ENCODE measurements at regions not wholly inside any gene's neighbourhood (a gene's known extent, or its start where the extent isn't known, plus 50 kb on each side); places are given as distances from the start of the nearest gene placed in this dataset.
"Not testable (repeated sequence)": the region's sequence is repeated elsewhere in the genome, so short reads cannot be mapped to it uniquely, and the experiment has no call there.

DNA sequence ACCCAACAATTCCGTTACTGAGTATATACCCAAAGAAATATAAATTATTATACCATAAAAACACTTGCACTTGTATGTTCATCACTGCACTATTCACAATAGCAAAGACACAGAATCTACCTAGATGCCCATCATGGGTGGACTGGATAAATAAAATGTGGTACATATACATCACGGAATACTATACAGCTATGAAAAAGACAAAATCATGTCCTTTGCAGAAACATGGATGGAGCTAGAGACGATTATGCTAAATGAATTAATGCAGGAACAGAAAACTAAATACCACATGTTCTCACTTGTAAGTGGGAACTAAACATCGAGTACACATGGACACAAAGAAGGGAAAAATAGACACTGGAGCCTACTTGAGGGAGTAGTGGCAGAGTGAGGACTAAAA lies 185.3 kb downstream of the PYDC2 start:
- DNase-seq, result no peak

DNA sequence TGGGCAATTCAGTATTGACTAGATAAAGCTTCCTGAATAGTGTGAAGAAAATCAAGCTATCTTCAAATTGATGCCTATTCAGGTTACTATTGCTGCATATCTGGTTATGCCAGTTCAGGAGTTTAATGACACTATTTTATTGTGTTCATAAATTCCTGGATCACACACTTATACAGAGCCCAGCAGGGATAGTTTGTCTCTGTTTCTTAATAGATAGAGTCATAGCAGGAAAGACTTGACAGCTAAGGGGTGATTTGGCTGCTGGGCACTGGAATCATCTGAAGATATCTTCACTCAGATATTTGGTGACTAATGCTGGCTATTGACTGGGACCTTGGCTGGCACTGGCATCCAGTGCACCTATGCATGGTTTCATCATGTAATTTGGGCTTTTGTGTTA lies 187.8 kb downstream of the PYDC2 start:
- DNase-seq, result no peak

DNA sequence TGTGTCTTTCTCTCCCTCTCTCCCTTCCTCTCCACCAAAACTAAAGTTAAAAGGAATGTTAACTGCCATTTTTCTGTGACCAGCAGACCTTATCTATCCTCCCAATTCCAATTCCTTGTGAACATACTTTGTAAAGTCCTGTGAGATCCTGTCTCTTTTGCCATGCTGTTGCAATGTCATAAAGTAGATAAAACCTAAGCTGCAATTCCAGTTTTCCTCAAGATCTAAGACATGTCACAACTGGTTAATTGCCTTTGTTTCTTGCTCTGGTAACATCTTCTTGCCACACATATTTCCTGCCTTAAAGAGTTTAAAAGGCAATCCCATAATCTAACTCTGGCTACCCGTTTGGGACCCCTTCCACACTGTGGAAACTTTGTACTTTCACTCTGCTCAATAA lies 188.7 kb downstream of the PYDC2 start:
- no peak for DNase-seq

DNA sequence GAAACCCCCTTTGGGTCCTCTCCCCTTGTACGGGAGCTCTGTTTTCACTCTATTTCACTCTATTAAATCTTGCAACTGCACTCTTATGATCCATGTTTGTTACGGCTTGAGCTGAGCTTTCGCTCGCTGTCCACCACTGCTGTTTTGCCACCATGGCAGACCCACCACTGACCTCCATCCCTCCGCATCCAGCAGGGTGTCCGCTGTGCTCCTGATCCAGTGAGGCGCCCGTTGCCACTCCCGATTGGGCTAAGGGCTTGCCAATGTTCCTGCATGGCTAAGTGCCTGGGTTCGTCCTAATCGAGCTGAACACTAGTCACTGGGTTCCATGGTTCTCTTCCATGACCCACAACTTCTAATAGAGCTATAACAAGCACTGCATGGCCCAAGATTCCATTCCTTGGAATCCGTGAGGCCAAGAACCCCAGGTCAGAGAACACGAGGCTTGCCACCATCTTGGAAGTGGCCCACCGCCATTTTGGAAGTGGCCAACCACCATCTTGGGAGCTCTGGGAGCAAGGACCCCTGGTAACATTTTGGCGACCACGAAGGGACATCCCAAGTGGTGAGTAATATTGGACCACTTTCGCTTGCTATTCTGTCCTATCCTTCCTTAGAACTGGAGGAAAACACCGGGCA lies 197.9 kb downstream of the PYDC2 start:
- not testable (repeated sequence) for DNase-seq

DNA sequence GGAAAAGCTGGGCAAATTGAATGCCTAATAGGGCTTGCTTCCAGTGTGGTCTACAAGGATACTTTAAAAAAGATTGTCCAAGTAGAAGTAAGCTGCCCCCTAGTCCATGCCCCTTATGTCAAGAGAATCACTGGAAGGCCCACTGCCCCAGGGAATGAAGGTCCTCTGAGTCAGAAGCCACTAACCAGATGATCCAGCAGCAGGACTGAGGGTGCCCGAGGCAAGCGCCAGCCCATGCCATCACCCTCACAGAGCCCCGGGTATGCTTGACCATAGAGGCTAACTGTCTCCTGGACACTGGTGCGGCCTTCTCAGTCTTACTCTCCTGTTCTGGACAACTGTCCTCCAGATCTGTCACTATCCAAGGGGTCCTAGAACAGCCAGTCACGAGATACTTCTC lies 201.2 kb downstream of the PYDC2 start:
- not testable (repeated sequence) for DNase-seq

DNA sequence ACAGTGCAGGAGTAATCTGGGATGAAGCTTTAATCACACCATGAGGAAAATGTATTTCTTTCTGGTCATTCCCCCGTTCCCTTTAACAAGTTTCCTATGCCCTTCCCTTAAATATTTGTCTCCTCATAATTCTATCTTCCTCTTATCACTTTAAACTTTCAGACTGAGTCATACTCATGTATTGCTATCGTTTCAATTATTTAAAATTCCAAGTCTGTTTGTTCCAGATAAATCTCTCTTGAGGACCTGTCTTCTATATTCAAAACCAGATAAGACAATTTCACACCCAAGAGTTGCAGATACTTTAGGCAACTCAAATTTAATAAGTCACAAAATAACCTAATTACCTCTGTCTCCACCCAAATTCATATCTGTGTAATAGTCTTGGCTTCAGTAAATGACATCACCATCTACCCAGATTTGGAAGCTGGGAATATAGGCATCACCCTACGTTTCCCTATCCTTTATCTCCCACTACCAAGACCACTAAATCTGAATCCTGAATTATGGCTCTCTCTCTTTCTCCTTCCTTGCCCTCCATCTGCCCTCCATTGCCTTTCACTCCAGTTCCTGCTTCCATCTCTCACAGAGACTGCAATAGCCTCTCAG lies 220.1 kb downstream of the PYDC2 start:
- no peak for DNase-seq

DNA sequence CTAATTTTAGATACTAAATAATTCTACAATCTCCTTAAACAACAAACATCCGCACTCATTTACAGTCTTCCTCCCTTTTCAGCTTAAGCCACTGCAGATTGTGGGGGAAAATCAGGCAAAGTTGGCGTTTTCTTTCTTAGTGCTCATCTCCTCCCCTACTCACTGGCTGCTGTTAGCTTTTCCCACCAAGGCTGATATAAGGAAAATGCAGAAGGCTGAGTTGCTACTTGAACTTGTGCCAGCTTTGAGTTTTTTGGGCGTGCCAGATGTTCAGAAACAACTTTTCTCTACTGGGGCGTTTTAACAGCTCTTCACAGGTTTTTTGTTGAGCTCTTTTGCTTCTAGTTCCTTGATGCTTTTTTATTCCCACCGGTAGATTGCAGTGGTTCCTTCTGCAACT lies 222.0 kb downstream of the PYDC2 start:
- peak; percentile 12 for DNase-seq

DNA sequence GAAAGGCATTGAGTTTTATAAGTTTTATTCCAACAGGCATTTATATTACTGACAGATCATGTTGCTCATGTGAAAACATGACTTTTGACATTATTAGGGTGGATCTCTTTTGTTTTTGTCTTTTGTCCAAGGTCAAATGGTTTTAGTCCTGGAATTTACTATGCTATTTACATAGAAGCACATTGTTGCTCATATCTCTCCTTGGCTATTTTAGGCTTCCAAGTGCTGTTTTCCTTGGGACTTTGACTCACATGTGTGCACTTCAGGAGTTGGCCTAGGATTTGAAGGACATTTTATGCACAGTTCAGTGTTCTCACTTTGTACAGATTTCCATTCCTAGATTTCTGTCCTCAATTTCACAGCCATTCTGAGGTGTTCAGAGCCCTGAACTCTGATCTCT lies 225.7 kb downstream of the PYDC2 start:
- DNase-seq, result no peak

DNA sequence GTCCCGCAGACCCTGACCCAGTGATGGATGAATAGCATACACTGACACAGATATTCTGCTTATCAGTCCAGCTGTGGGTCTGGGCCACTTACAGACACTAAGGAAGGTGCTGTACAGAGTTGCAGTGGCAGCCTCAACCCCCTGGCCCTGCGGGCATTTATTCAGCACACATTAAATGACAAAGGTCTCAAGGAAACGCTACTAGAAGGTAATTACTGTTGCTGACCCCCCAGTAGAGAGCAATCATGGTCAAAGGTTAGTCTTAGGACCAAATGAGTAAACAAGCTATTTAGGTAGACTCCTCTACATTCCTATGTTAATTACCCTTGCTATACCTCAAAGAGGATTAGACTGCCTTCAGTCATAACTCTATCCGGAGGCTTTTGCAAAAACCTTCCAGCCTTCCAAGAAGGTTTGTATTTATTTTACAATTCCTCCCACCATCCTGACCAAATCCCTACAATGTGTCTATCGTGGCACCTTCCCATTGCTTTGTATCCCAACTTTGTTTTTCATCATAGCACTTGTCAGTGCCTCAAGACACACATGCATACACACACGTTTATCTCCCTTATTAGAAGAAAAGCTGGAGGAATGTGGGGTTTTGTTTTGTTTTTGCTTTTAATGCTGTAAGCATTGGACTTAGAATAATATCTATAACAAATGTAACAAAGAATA lies 227.9 kb downstream of the PYDC2 start:
- no peak for DNase-seq

DNA sequence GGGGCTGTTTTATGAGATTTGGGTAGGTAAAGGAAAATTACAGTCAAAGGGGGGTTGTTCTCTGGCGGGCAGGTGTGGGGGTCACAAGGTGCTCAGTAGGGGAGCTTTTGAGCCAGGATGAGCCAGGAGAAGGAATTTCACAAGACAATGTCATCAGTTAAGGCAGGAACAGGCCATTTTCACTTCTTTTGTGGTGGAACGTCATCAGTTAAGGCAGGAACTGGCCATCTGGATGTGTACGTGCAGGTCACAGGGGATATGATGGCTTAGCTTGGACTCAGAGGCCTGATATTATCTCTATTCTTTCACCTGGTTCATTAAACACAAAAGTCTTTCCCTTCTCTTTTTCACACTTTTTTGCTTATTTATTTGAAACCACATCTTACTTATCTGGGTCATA lies 230.2 kb downstream of the PYDC2 start:
- not testable (repeated sequence) for DNase-seq

DNA sequence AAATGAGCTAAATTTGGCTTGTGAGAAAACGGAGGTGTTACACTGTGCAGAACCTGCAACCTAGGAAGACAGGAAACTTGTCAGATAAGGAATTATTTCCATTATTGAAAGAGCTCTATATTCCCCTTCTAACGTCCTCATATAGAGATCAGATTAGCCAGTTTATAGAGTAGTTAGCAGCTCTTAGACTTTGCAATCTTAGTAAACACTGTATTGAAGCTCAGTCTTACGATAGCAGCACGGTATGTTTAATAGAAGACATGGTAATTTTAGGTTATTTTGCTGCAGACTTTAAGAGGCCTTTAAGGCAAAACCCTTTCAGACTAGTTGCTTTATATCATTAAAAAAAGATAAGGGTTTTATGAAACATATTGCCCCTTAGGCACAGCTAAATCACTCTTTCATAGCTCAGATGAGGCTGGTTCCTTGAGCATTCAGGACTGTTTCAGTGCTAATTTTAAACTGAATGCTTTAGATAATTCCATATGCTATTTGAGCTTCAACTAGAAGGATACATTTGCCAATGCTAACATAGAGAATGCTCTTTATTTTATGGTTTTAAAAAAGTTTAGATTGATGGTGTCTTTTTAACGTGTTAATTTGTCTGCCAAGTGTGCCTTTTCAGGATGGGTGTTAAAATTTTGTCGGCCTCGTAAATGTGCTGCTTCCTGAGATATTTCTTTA lies 234.3 kb downstream of the PYDC2 start:
- no peak for DNase-seq

DNA sequence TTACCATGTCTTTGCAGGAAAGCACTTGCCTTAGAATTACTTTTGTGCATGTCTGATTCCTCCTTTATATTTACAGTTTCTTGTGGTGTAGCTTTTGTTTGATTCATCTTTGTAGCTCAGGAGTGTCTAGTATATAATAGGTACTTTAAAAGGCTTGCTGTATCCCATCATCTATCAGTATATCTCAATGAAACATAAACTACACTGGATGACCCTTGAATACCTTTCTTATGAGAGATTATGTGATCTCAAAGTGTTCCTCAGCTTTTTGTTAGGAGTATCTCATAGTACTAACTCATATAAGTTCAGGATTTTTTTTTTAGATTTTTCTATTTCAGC lies 234.8 kb downstream of the PYDC2 start:
- DNase-seq, result no peak

DNA sequence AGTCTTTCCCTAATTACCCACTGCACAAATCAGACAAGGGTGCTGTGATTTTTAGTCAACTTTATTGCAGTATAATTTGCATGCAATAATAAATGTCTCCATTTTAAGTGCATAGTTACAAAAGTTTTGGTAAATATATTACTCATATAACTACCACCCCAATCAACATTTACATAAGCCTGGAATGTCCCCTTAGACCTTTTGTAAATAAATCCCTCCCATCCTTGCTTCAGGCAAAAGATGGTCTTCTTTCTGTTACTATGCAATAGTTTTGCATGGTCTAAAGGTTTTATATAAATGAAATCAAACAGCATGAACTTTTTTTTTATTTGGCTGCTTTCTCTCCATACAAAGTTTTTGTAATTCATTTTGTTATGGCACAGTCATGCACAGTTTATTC lies 235.4 kb downstream of the PYDC2 start:
- DNase-seq, result peak; percentile 52

DNA sequence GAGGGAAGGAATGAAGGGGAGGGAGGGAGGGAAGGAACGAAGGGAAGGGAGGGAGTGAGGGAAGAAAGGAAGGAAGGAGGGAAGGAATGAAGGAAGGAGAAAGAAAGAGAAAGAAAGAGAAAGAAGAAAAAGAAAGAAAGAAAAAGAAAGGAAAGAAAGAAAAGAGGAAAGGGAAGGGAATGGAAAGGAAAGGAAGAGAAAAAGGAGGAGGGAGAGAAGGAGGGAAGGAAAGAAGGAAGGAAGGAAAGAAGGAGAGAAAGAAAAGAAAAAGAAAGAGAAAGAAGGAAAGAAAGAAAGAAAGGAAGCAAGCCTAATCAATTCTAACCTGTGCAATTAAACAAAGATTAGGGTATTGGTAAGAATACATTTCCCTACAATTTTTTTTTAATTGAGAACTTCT lies 238.6 kb downstream of the PYDC2 start:
- DNase-seq, result no peak

DNA sequence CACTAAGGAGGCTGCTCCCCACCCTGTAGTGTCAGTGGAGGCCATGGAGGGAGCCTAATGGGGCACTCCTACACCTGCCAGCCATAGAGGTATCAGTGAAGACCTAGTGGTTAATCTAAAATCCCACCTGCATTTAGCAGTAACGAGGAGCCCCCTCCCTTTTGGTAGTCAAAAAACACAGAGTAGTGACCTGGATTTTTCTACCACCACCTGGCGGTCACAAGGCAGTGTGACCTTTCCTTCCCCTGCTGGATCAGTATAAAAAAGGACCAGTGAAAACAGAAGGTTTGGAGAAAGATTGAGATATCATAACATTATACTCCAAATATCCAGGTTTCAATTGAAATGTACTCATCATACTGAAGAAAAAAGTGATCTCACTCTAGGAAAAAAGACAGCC lies 241.2 kb downstream of the PYDC2 start:
- no peak for DNase-seq

DNA sequence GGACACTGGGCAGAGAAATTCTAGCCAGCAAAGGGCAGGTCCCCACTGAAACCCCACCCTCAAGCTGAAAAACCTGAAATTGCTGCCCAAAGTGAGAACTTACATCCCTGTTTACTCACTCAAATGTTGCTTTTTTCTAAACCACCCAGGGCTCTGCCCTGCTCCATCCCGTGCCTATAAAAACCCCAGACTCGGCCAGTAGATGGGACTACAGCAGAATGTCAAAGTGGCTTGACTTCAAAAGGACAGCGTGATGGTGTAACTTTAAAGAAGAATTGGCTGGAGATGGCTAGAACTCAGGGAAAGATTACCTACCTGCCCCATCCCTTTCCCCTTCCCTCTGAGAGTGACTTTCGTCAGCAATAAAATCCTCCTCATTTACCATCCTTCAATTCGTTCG lies 246.9 kb downstream of the PYDC2 start:
- DNase-seq, result no peak

DNA sequence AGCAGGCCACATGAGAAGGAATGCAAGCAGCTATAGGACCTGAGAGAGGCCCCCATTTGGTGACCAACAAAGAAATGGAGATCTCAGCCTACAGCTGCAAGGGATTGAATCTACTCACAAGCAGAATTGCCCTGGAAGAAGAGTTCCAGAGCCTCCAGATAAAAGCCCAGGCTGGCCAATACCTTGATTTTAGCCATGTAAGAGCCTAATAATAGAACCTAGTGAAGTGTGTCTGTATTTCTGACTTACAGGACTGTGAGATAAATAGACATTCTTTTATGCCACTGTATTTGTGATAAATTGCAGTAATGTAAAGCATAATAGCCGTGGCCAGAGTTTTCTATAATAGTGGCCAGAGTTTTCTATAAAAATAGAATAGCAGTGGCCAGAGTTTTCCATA lies 254.6 kb downstream of the PYDC2 start:
- DNase-seq, result no peak

DNA sequence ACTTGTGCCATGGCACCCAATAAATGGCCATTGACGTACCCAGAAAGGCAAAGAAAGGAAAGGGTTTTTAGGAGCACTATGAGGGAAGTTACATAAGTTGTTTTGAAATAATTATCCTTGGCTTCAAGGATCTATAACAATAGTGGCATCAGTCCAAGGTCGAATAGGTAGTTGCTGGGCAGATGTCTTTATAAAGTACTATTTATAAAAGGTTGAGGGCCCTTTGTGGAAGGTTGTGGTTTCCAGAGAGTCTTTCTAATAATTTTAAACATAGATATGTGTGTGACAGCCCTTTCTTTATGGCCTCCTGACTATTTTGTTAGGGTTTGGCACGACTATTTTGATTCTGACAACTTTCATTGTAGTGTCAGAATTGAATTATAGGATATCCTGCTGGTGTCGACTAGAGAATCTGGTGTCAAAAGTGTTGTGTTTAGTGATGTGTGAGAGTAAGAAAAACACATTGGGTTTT lies 260.5 kb downstream of the PYDC2 start:
- DNase-seq, result no peak

DNA sequence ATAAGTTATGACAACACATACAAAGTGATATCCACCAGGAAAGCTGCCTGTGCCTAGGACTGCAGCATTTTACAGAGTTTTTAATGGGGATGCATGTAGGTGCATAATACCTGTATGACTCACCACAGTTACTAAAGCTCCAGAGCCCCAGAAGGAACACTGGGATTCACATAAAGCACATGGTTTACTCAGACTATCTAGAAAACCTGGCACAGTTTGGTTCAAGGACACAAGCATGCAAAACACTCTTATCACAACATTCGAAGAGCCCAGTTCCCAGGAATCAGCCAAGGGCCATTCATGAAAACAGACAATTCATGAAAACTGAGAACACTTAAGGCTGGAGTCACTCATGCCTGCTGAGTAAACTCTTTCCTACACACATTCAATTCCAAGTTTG lies 261.0 kb downstream of the PYDC2 start:
- DNase-seq, result no peak

DNA sequence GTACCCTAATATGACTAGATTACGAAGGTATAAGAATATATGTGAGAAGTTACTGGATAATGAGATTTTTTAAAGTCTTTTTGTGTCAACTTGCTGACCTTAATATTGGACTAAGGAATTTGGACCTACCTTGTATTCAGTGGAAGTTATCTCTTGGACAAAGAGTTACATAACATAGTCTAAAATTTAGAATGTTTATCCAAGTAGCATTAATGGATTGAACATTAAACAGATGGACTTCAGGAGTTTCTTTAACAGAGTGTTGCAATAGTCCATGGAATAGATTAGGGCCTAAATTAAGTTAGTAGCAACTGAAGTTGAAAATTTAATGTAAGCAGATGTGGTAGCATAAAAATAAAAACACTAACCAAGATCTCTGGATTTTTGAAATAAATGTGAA lies 266.4 kb downstream of the PYDC2 start:
- DNase-seq, result no peak

DNA sequence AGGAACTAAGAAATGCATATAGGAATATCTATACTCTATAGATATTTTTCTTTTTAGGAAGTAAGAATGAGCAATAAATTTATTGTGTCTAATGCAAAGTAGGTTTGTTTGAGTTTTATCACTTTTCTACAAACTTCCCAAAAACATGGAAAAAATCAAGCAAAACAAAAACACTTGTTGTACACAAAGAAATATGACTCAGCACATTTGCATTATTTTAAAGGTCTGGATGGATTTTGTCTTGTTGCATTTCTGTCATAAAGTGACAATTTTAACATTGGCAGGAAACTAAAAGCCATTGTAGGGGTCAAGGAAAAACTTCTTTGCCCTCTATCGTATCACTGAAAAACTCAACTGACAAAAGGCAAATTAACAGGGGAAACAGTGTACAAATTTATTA lies 267.2 kb downstream of the PYDC2 start:
- DNase-seq, result no peak

DNA sequence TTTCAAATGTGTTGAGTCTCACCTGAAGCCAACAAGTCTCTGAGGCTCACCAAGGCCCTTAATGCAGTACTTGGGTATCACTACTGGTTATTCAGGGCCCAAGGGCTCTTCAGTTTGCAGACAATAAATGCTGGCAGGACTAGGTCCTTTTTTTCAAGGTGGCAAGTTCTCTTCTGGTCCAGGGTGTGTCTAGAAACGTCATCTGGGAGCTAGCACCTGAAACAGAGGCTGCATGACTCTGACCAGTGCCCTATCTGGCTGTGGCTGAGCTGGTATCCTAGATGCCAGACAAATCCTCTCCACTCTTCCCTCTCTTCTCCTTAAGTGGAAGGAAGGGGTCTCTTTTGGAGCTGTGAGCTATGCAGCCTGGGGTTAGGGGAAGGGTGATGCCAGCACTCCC lies 276.8 kb downstream of the PYDC2 start:
- DNase-seq, result no peak

DNA sequence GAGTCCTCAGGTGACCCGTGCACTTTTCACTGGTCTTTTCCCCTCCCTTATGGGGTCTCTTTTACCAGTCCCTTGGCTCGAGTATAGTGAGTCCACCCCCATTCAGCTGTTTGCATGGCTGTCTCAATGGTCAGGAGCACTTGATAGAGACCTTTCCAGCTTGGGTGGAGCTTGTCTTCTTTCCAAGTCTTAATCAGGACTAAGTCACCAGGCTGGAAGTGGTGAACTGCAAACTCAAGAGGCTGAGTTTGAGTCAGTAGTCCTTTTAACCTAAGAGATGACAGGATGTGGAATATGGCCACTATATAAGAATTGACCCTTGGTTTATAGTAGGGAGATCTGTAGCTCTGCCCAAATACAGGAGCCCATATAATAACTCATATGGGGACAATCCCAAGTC lies 279.7 kb downstream of the PYDC2 start:
- no peak for DNase-seq
